ENCODE measurements at regions not wholly inside any gene's neighbourhood (a gene's known extent, or its start where the extent isn't known, plus 50 kb on each side); places are given as distances from the start of the nearest gene placed in this dataset.

- no peaks in the 10 kb centered on the region for H3K36me3 Mint-ChIP-seq (ENCODE audit: low read depth)
- no peak overlapping the region for H3K4me3 Mint-ChIP-seq
- H3K27me3 Mint-ChIP-seq, result no peaks in the 10 kb centered on the region
- H3K27ac Mint-ChIP-seq, result no peak overlapping the region
- no peak for ATAC-seq
- peaks cover 10% of the 10 kb centered on the region for H3K9me3 Mint-ChIP-seq
- DNase-seq, result no peak
- H3K4me1 Mint-ChIP-seq, result no peaks in the 10 kb centered on the region
Observed at GRCh38 chr7:136692221-136692620, 176.2 kb upstream of the CHRM2 start.

- Mint-ChIP-seq H3K27me3 (no peaks in the 10 kb centered on the region), H3K4me3 (no peak overlapping the region), H3K27ac (no peak overlapping the region), H3K36me3 (ENCODE audit: low read depth) (no peaks in the 10 kb centered on the region), H3K4me1 (no peaks in the 10 kb centered on the region), H3K9me3 (peaks cover 6% of the 10 kb centered on the region)
- no peak for ATAC-seq
- no peak for DNase-seq
Observed at GRCh38 chr7:136688601-136689000, 179.9 kb upstream of the CHRM2 start.

- DNase-seq (no peak), ATAC-seq (no peak)
- Mint-ChIP-seq H3K4me3 (no peak overlapping the region), H3K36me3 (ENCODE audit: low read depth) (no peaks in the 10 kb centered on the region), H3K9me3 (peaks cover 6% of the 10 kb centered on the region), H3K27ac (no peak overlapping the region), H3K4me1 (no peaks in the 10 kb centered on the region), H3K27me3 (no peaks in the 10 kb centered on the region)
Observed at GRCh38 chr7:136687693-136688322, 180.6 kb upstream of the CHRM2 start.

GRCh38 chr7:136685501-136686173, 182.8 kb upstream of the CHRM2 start:
- DNase-seq, result no peak
- no peak for ATAC-seq
- Mint-ChIP-seq H3K27me3 (no peaks in the 10 kb centered on the region), H3K36me3 (ENCODE audit: low read depth) (no peaks in the 10 kb centered on the region), H3K9me3 (peaks cover 6% of the 10 kb centered on the region), H3K27ac (no peak overlapping the region), H3K4me3 (no peak overlapping the region), H3K4me1 (no peaks in the 10 kb centered on the region)

- Mint-ChIP-seq H3K4me1 (no peaks in the 10 kb centered on the region), H3K27me3 (no peaks in the 10 kb centered on the region), H3K36me3 (ENCODE audit: low read depth) (no peaks in the 10 kb centered on the region), H3K9me3 (peaks cover 15% of the 10 kb centered on the region), H3K27ac (no peak overlapping the region), H3K4me3 (no peak overlapping the region)
- ATAC-seq (no peak), DNase-seq (no peak)
Observed at GRCh38 chr7:136677471-136678365, 190.7 kb upstream of the CHRM2 start.

- H3K4me1 Mint-ChIP-seq, result no peaks in the 10 kb centered on the region
- DNase-seq (no peak), ATAC-seq (no peak)
- H3K27me3 Mint-ChIP-seq, result no peaks in the 10 kb centered on the region
- H3K27ac Mint-ChIP-seq, result no peak overlapping the region
- H3K36me3 Mint-ChIP-seq (ENCODE audit: low read depth), result no peaks in the 10 kb centered on the region
- H3K4me3 Mint-ChIP-seq, result no peak overlapping the region
- H3K9me3 Mint-ChIP-seq, result peaks cover 19% of the 10 kb centered on the region
Observed at GRCh38 chr7:136667584-136667983, 200.9 kb upstream of the CHRM2 start.

GRCh38 chr7:136665878-136666509, 202.5 kb upstream of the CHRM2 start:
- Mint-ChIP-seq H3K9me3 (peaks cover 14% of the 10 kb centered on the region), H3K4me3 (no peak overlapping the region), H3K27me3 (no peaks in the 10 kb centered on the region), H3K27ac (no peak overlapping the region), H3K4me1 (no peaks in the 10 kb centered on the region), H3K36me3 (ENCODE audit: low read depth) (no peaks in the 10 kb centered on the region)
- ATAC-seq (no peak), DNase-seq (no peak)

GRCh38 chr7:136664537-136664936, 203.9 kb upstream of the CHRM2 start:
- ATAC-seq (no peak), DNase-seq (no peak)
- no peaks in the 10 kb centered on the region for H3K36me3 Mint-ChIP-seq (ENCODE audit: low read depth)
- no peak overlapping the region for H3K27ac Mint-ChIP-seq
- H3K9me3 Mint-ChIP-seq, result peaks cover 6% of the 10 kb centered on the region
- H3K27me3 Mint-ChIP-seq, result no peaks in the 10 kb centered on the region
- H3K4me1 Mint-ChIP-seq, result no peaks in the 10 kb centered on the region
- H3K4me3 Mint-ChIP-seq, result no peak overlapping the region

GRCh38 chr7:136657482-136657921, 210.9 kb upstream of the CHRM2 start:
- no peak overlapping the region for H3K4me3 Mint-ChIP-seq
- H3K27ac Mint-ChIP-seq, result no peak overlapping the region
- H3K27me3 Mint-ChIP-seq, result no peaks in the 10 kb centered on the region
- H3K9me3 Mint-ChIP-seq, result peaks cover 20% of the 10 kb centered on the region
- H3K36me3 Mint-ChIP-seq (ENCODE audit: low read depth), result no peaks in the 10 kb centered on the region
- no peaks in the 10 kb centered on the region for H3K4me1 Mint-ChIP-seq
- ATAC-seq (no peak), DNase-seq (no peak)

GRCh38 chr7:136656516-136656915, 211.9 kb upstream of the CHRM2 start:
- H3K27ac Mint-ChIP-seq, result no peak overlapping the region
- no peak overlapping the region for H3K4me3 Mint-ChIP-seq
- no peaks in the 10 kb centered on the region for H3K27me3 Mint-ChIP-seq
- H3K9me3 Mint-ChIP-seq, result peaks cover 16% of the 10 kb centered on the region
- H3K36me3 Mint-ChIP-seq (ENCODE audit: low read depth), result no peaks in the 10 kb centered on the region
- ATAC-seq, result no peak
- no peak for DNase-seq
- no peaks in the 10 kb centered on the region for H3K4me1 Mint-ChIP-seq

GRCh38 chr7:136655414-136655813, 213.0 kb upstream of the CHRM2 start:
- no peak for DNase-seq
- Mint-ChIP-seq H3K27ac (no peak overlapping the region), H3K27me3 (no peaks in the 10 kb centered on the region), H3K36me3 (ENCODE audit: low read depth) (no peaks in the 10 kb centered on the region), H3K9me3 (peaks cover 14% of the 10 kb centered on the region), H3K4me1 (no peaks in the 10 kb centered on the region), H3K4me3 (no peak overlapping the region)
- ATAC-seq, result no peak

- no peaks in the 10 kb centered on the region for H3K4me1 Mint-ChIP-seq
- ATAC-seq (no peak), DNase-seq (no peak)
- H3K36me3 Mint-ChIP-seq (ENCODE audit: low read depth), result no peaks in the 10 kb centered on the region
- H3K4me3 Mint-ChIP-seq, result no peak overlapping the region
- H3K27ac Mint-ChIP-seq, result no peak overlapping the region
- no peaks in the 10 kb centered on the region for H3K27me3 Mint-ChIP-seq
- H3K9me3 Mint-ChIP-seq, result peaks cover 18% of the 10 kb centered on the region
Observed at GRCh38 chr7:136654406-136654805, 214.0 kb upstream of the CHRM2 start.

GRCh38 chr7:136652635-136653370, 215.6 kb upstream of the CHRM2 start:
- Mint-ChIP-seq H3K27me3 (no peaks in the 10 kb centered on the region), H3K4me3 (no peak overlapping the region), H3K36me3 (ENCODE audit: low read depth) (no peaks in the 10 kb centered on the region), H3K27ac (no peak overlapping the region), H3K9me3 (peaks cover 26% of the 10 kb centered on the region), H3K4me1 (no peaks in the 10 kb centered on the region)
- DNase-seq (no peak), ATAC-seq (no peak)

GRCh38 chr7:136640977-136641376, 227.5 kb upstream of the CHRM2 start:
- Mint-ChIP-seq H3K4me1 (no peaks in the 10 kb centered on the region), H3K27ac (no peak overlapping the region), H3K9me3 (peaks cover 7% of the 10 kb centered on the region), H3K36me3 (ENCODE audit: low read depth) (no peaks in the 10 kb centered on the region), H3K4me3 (no peak overlapping the region), H3K27me3 (no peaks in the 10 kb centered on the region)
- ATAC-seq (no peak), DNase-seq (no peak)
